HG02973 (cell line): ENCODE measurements at regions not wholly inside any gene's neighbourhood (a gene's known extent, or its start where the extent isn't known, plus 50 kb on each side); places are given as distances from the start of the nearest gene placed in this dataset.
"Not testable (repeated sequence)": the region's sequence is repeated elsewhere in the genome, so short reads cannot be mapped to it uniquely, and the experiment has no call there.

Source experiments
- ATAC-seq: cut with Tn5 transposase; IDR thresholded peaks from one replicate; pipeline ENCODE4 v1.9.1; 2021; ENCODE audit warnings: moderate library complexity; ENCODE audit not compliant: unreplicated experiment

DNA sequence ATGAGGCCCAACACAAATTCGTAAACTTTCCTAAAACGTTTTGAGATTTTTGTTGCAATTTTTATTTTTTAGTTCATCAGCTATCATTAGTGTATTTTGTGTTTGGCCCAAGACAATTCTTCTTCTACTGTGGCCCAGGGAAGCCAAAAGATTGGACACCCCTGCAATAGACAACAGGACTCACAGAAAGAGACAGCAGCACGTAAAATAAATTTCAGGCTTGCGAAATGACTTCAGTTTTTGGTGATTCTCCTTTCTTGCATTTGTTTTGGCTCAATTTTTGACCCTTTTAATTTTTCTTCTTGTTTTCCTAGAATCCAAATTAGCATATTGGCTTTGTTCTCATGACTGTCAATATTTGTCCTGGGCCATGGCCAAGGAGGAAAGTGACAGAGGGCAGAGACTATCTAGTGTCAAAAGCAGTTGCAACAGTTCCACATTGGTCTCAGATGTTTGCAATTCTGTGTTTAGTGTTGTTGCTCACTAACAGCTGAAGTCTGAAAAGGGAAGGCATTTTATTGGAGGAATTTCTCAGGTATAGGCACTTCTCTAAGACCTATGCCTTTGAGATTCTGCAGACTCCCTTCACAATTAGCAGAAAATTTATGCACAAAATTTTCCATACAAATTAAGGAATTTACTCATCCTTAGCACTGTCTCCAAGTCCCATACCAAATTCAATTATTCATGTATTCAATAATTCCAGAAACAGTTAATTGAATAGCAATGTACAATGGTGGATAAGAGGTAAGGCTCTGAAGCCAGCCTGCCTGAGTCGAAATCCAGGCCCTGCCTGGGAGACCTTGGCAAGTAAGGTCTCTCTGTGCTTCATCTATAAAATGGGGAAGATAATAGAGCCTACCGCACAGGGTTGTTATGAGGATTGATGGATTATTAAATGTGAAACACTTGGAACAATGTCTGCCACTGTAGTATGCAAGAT lies 160.9 kb upstream of the IVNS1ABP start:
- no peak for ATAC-seq

DNA sequence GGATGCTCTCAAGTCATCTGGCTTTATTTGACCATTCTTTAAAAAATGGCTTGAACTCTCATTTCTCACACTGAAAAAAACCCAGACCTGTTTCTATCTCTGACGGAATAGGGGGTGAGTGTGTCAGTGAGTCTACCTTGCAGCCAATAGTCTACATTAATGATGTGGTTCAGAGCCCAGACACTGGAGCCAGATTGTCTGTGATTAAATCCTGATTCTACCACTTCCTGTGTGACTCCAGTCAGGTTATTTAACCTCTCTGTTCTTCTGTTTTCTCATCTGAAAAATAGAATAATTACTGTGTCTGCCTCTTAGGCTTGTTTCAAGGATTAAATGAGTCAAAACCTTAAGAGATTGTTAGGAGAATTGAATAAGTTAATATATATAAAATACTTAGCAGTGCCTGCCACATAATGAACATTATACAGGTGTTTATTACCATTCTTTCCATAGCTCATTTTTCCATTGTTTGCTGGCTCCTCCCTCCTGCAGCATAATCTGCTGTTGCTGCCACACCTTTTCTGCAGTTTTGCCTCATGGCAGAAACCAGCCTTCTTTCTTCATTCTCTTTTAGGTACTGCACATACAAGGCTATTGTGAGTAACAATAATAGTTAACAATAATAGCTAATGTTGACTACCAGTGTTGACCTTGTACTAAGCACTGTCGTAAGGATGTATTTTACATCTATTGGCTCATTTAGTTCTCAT lies 157.6 kb upstream of the IVNS1ABP start:
- ATAC-seq = no peak

DNA sequence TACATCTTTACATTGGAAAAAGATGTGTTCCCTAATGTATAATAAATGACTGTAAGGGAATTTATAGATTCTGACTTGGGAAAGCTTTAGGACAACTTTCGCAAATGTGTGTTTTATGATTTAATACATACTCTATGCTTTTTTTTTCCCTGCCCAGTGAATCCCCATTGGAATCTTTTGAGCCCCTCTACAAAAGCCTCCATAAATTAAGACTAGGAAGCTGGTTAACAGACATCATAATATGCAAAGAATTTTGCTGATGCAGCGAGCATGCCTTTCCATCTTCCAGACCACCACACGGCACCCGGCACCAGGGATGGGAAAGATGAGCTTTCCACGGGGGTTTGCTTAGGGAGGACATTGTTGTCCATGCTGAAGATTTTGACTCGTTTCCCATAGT lies 156.1 kb upstream of the IVNS1ABP start:
- ATAC-seq = no peak

DNA sequence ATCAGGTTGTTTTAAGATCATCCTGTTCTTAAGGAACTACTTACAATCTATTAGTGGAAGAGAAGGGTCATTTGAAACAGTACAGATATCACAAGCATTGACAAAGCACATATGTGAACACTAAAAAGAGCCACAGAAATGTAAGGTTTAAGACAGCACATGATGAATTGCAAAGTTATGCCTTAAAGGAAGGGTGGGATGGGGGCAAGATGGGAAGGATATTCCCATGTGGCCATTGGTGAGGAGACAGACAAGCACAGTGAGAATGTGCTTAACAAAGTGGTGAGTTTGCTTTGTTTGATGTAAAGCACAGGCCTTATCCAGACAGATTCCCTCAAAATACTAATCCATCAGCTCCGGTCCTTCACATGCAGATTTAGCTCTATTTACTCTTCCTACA lies 151.6 kb upstream of the IVNS1ABP start:
- no peak for ATAC-seq

DNA sequence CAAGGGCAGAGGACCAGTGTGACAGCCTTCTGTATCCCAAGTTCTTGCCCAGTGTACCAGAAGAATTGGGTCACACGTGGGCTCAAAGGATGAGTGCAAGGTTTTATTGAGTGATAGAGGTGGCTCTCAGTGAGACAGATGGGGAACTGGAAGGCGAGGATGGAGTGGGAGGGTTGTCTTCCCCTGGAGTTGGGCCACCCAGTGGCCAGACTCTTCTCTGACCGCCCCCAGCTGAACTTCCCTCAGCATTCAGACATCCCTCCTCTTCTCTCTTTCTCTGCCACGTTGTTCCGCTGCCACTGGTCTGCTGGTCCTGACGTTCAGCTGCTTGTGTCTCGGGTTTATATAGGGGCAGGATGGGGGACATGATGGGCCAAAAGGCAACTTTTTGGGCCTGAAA lies 150.1 kb upstream of the IVNS1ABP start:
- no peak for ATAC-seq

DNA sequence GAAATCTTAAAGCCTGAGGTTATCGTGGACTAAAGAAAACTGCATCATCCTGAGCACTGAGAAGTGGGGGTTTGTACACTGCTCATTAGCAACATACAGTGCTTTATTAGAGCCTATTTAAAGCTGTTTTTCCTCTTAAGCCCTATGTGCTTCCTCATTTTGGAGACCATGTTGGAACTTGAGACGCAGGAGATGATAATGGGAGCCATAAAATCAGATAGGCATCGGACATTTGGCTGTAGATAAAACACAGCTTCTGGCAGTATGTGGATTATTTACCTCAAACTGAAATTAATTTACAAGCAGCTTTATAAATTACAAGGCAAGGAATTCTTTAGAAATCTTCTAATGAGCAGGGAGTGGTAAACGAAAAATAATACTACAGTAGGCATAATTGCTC lies 147.7 kb upstream of the IVNS1ABP start:
- no peak for ATAC-seq

DNA sequence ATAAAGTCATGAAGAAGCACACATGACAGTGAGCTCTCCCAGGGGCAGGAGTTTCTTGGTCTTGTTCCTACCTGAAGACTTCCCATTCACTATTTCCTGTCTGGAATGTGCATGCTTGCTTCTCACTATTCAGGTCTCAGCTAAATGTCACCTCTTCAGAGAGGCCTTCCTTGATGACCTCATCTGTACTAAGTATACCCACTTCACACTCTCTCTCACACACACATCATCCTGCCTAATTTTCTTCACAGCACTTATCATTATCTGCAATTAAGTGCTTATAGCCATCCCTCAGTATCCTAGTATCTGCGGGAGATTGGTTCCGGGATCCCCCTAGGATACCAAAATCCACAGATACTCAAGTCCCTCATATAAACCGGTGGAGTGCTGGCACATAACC lies 146.4 kb upstream of the IVNS1ABP start:
- ATAC-seq = no peak

DNA sequence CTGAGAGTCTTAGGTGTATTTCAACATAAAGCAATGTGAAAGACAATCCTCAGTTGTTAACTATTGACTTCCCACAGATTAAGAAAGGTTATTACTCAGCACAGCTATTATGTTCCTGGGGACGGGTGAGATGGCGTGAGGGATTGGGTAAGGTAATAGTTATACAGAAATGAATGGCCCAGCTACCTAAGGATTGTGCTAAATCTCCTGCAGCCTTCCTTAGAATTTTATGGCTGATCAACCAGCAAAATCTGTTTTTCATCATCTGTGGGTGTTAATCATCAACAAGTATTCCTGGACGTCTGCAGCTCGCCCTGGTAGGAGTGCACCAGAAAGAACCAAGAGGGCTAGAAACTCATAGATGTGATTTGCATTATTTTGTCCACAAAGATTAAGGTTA lies 146.0 kb upstream of the IVNS1ABP start:
- no peak for ATAC-seq

DNA sequence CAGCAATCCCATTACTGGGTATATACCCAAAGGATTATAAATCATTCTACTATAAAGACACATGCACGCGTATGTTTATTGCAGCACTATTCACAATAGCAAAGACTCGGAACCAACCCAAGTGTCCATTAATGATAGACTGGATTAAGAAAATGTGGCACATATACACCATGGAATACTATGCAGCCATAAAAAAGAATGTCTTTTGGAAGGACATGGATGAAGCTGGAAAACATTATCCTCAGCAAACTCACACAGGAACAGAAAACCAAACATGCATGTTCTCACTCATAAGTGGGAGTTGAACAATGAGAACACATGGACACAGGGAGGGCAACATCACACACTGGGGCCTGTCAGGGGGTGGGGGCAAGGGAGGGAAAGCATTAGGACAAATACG lies 143.7 kb upstream of the IVNS1ABP start:
- ATAC-seq = not testable (repeated sequence)

DNA sequence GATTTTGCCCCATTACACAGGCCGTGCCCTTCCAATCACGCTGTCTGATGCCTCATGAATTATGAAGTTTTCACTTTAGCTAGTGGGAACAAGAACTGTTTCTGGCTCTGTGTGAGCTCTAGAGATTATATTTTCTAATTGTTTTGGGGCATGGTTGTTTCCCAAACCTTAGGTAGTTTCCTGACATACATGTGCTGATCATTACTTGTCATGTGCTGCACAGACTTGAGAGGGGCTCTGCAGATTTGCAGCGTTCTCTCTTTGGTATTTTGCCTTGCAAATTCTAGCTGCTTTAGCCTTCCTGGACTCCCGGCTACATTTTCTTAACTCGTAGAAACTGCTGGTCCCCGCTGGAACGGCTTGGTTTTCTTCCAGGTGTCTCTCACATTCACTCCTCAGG lies 142.1 kb upstream of the IVNS1ABP start:
- ATAC-seq = no peak

DNA sequence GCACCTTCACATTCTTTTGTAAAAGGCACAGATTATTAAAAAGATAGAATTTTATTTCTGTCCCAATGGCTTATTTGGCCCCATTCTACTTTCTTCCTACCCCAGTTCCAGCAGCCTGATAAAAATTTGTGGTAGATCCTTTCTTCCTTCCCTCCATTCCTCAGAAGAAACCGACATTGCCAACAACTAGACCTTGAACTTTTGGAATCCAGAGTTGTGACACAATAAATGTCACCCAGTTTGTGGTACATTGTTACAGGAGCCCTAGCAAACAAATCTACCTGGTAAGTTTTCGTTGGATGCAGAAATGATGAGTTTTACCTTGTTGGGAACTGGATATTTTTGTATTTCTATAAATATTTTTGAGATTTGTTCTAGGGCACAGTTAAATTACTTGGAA lies 141.6 kb upstream of the IVNS1ABP start:
- ATAC-seq = no peak

DNA sequence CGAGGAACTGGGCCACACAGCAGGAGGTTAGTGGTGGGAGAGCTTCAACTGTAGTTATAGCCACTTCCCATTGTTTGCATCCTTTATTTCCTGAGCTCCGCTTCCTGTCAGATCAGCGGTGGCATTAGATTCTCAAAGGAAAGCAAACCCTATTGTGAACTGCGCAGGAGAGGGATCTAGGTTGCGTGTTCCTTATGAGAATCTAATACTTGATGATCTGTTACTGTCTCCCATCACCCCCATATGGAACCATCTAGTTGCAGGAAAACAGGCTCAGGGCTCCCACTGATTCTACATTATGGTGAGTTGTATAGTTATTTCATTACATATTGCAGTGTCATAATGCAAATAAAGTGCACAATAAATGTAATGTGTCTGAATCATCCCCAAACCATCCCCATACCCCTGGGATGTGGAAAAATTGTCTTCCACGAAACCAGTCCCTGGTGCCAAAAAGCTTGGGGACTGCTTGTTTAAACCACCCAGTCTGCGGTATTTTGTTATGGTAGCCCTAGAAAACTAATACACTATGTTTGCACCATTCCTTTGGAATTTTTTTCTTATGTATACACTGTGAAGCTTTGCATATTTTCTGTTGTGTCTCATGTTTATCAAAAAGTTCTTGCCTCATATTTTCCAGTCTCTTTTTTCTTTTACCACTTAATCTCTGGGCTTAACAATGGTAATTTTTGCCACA lies 136.6 kb upstream of the IVNS1ABP start:
- no peak for ATAC-seq

DNA sequence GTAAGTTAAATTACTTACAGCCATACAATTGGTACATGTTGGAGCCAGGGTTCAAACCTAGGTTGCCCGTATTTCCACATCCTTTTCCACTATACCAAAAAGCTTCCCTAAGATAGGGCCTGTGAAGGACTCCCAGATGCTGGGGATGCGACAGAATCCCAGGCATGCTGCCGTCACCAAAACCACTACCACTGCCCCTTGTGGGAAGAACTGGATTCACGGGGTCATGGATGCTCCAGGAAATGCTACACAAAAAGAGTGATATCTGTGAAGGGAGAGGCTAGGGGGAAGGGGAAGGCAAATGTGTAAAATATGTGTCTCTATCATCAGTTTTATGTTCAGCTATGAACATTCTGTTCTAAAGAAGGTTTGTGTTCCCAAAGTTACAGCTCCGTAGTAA lies 133.9 kb upstream of the IVNS1ABP start:
- no peak for ATAC-seq

DNA sequence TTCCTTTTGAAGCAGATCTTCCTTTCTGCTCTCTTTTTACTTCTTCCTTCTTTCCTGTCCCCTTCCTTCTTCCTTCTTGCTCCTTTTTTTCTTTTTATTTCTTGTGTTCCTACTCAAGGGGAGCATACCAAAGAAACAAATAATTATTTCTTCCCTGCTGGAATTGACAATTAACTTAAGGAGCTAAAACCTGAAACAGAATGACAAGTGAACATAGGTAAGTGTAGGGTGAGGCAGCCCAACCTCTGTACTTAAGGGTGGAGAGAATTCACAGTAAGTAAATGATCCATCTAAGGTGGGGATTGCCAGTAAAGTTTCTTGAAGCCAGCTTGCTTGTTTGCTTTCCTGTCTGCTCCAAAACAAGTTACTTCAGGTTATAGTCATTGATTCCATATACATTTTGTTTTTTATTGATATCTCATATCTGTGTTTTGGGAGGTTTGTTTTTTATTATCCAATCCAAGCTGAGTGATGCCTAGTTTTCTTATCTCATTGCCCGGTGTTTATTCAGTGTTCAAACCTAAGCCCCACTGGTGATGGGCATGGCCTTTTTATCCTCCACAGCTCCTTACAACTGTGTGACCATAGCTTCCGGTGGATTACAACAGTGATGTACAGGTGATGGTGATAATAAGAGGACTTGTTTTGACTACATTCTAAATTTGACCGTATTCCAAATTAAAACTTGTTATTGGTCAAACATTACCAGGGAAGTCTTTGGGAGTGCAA lies 133.2 kb upstream of the IVNS1ABP start:
- ATAC-seq = no peak

DNA sequence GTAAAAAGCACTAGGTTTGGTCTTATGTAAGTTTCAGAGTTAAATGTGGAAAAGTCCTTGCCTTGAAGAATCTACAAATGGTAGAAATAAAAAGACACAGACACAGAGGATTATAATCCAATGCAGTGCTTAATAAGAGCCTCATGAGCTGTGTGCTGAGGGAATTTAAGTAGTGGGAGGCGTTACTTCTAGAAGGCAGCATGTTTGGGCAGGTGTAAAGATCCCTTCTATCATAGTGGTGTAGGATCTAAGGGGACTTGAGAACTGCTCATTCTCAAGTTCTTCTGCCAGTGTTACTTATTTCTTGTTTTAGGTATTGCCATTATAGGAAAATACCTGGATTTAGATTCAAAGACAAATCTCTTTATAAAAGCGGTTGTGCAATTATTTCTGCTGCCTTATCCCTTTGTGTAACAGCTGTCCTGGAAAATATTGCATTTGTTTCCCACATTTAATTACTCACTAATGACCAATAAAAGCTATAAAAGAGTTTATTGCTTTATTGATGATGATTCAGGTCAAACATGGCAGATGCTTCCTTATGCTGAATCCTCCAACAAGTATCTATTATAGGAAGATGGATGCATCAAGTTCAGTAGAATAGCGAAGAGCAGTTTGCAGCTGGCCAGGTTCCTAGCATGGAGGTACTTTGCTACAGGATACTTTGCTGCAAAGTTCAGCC lies 132.5 kb upstream of the IVNS1ABP start:
- no peak for ATAC-seq

DNA sequence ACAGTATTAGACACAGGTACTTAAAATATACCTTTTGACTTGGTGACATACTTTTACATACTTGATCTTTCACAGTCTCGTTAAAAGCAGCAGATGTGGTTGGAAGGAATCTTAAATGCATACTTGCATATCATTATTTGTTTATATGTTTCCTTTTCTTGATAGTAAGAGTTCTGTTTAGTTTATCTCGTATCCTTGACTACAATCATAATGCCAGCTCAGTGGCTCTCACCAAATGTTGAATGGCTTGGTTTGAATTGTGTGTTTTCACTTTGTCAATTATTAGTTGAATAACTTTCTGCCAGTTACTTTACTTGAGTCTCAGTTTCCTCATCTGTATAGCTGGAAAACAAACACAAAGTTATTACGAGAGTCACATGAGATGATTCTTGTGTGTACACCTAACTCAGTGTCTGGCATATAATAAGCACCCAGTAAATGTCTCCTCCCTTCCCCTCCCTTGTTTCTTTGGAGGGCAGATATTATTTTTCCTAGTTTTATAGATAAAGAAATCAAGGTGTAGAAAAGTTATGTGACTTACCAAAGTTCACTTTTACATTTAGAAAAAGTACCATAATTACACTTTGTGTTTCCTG lies 131.6 kb upstream of the IVNS1ABP start:
- ATAC-seq = no peak

DNA sequence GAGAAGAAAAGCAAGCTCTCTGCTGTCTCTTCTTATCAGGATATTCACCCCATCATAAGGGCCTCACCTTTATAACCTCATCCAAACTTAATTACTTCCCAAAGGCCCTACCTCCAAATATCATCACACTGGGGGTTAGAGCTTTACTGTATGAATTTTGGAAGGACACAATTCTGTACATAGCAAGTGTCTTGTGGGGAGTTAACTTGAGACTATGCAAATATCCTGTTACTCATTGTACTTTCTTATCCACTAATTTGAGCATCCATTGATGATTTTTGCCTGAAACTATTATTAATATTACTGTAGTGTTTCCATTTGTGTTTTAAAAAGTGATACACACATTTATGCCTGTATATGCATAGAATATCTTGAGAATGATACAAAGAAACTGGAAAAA lies 129.1 kb upstream of the IVNS1ABP start:
- ATAC-seq = no peak

DNA sequence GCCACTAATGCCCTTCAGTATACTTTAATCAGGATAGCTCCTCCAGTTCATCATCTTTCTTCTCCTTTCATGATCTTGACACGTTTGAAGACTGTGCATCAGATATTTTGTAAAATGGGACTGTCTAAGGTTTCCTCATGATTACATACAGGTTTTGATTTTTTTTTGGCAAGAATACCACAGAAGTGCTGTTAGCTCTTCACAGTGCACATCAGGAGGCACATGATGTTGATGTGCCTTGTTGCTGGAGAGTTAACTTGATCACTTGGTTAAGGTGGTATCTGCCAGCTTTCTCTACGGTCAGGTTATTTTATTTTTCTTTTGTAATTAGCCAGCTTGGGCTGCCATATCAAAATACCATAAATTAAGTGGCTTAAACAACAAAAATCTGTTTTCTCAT lies 128.6 kb upstream of the IVNS1ABP start:
- ATAC-seq = no peak

DNA sequence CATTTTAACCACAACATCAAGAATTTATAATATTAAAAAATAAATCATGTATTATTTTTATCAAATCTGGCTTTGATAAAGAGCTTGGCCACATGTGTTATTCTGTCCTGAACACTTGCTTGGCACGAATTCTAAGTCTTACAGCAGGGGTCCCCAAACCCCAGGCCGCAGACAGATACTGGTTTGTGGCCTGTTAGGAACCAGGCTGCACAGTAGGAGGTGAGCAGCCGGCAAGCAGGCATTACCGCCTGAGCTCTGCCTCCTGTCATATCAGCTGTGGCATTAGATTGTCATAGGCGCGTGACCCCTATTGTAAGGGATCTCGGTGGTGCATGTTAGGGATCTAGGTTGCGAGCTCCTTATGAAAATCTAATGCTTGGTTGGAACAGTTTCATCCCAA lies 127.6 kb upstream of the IVNS1ABP start:
- no peak for ATAC-seq

DNA sequence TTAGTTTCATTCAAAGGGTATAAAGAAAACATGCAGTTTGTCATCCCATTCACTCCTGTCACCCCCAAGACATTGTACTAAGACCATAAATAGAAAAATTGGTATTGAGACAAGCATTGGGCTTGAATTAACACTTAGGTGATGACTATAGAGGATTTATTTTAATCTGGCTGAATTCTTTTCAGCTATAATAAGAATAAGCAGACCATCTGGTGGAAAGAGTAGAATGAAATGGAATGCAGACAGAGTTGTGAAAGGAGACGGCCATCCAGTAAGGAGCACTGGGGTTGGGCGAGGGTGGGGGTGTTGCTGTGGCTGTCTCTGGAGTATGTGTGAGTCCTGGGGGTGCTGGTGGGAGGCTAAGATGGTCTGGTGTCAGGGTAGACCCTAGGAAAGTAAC lies 125.0 kb upstream of the IVNS1ABP start:
- no peak for ATAC-seq
